ENCODE measurements at regions not wholly inside any gene's neighbourhood (a gene's known extent, or its start where the extent isn't known, plus 50 kb on each side); places are given as distances from the start of the nearest gene placed in this dataset.

DNA sequence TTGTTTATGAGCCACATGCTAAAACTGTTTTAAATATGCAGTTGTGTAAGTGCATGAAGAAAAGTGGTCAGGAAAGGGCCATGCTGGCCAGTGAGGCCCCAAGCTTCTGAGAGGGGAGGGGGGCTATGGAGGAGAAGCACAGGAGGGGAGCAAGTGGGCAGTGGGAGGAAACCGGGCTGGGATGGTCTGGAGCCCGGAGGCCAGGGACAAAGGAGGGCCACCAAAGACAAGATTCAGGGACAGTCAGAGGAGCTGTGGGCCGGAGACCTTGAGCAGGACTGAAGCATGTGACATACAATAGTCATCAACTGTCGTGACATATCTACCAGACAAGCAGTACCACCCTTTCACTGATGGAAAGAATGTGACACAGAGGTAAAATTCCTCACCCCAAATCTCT lies 333.2 kb upstream of the IRX1 start:
- no peaks in the 10 kb centered on the region for H3K27me3 ChIP-seq (replicated peaks)
- no peak for DNase-seq
- H3K4me3 ChIP-seq (ENCODE audit: low read depth, low read length) = no peak overlapping the region
- H3K27ac ChIP-seq = no peak overlapping the region
- no peaks in the 10 kb centered on the region for H3K36me3 ChIP-seq (replicated peaks)
- TF ChIP-seq, protein P1, sequence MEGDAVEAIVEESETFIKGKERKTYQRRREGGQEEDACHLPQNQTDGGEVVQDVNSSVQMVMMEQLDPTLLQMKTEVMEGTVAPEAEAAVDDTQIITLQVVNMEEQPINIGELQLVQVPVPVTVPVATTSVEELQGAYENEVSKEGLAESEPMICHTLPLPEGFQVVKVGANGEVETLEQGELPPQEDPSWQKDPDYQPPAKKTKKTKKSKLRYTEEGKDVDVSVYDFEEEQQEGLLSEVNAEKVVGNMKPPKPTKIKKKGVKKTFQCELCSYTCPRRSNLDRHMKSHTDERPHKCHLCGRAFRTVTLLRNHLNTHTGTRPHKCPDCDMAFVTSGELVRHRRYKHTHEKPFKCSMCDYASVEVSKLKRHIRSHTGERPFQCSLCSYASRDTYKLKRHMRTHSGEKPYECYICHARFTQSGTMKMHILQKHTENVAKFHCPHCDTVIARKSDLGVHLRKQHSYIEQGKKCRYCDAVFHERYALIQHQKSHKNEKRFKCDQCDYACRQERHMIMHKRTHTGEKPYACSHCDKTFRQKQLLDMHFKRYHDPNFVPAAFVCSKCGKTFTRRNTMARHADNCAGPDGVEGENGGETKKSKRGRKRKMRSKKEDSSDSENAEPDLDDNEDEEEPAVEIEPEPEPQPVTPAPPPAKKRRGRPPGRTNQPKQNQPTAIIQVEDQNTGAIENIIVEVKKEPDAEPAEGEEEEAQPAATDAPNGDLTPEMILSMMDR (IDR thresholded peaks at IDR 0.05; ENCODE audit: low read depth, low read length, missing control alignments) = no peak
- in situ Hi-C loops (cut with HindIII; ENCODE audit: low pct_ligation_motif_present, low sequenced_read_pairs) = no loop called here

DNA sequence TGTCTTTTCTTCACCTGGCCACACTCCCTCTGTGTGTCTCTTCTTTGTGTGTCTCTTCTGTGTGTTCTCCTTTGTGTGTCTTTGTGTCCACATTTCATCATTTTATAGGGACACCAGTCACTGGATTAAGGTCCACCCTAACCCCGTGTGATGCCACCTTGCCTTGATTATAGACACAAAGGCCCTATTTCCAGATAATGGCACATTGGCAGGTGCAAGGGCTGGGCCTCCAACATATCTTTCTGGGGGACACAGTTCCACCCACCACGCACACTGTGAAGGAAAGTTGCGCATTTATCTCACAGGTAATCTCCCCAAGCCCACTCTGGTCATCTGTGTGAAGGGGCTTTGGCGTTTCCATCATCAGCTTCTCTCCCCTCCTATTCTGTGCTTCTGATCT lies 334.6 kb upstream of the IRX1 start:
- in situ Hi-C loops (cut with HindIII; ENCODE audit: low pct_ligation_motif_present, low sequenced_read_pairs) = no loop called here
- H3K4me3 ChIP-seq (ENCODE audit: low read depth, low read length) = no peak overlapping the region
- no peaks in the 10 kb centered on the region for H3K27me3 ChIP-seq (replicated peaks)
- no peak for DNase-seq
- H3K36me3 ChIP-seq (replicated peaks) = no peaks in the 10 kb centered on the region
- no peak overlapping the region for H3K27ac ChIP-seq
- TF ChIP-seq, protein P1 (IDR thresholded peaks at IDR 0.05; ENCODE audit: low read depth, low read length, missing control alignments) = no peak

DNA sequence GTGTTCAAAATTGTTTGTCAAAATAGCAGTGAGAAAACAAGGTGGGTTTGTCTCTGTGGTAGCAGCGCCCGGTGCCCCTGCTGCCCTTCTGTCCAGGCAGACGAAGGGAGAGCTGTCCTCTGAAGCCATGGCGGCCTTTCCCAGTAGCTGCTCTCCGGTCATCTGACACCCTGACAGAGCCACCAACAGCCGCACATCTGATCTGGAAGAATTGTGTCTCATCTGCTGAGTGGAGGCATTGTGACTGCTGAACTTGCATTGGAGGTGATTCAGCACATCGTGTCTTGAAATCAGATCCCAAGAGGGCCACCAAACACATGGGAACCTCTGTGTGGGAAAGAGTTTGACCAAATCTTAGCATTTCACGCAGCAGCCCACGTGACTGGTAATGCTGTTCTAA lies 337.6 kb upstream of the IRX1 start:
- in situ Hi-C loops (cut with HindIII; ENCODE audit: low pct_ligation_motif_present, low sequenced_read_pairs) = no loop called here
- Histone ChIP-seq H3K36me3 (replicated peaks) (no peaks in the 10 kb centered on the region), H3K4me3 (ENCODE audit: low read depth, low read length) (no peak overlapping the region), H3K27ac (no peak overlapping the region), H3K27me3 (replicated peaks) (no peaks in the 10 kb centered on the region)
- no peak for DNase-seq
- TF ChIP-seq, protein P1 (IDR thresholded peaks at IDR 0.05; ENCODE audit: low read depth, low read length, missing control alignments) = no peak

DNA sequence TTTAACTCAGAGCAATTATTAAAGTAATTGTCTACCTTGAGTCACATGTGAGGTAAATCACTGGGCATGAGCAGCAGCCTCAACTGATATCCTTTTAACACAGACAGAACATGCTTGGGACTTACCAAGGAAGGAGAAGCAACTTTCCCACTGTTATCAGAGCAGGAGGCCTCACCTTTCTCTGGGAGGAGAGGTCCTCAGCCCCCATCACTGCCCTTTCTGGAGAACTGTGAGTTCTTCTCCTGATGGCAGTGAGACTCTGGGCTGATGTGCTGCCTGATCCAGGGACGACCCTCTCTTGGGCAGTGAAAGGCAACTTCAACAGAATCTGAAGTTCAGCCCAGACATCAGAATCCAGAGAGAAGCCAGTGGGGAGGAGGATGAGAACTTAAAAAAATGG lies 343.4 kb upstream of the IRX1 start:
- TF ChIP-seq, protein P1 (IDR thresholded peaks at IDR 0.05; ENCODE audit: low read depth, low read length, missing control alignments) = no peak
- Histone ChIP-seq H3K4me3 (ENCODE audit: low read depth, low read length) (no peak overlapping the region), H3K27ac (no peak overlapping the region), H3K27me3 (replicated peaks) (no peaks in the 10 kb centered on the region), H3K36me3 (replicated peaks) (no peaks in the 10 kb centered on the region)
- in situ Hi-C loops (cut with HindIII; ENCODE audit: low pct_ligation_motif_present, low sequenced_read_pairs) = no loop called here
- DNase-seq = no peak

DNA sequence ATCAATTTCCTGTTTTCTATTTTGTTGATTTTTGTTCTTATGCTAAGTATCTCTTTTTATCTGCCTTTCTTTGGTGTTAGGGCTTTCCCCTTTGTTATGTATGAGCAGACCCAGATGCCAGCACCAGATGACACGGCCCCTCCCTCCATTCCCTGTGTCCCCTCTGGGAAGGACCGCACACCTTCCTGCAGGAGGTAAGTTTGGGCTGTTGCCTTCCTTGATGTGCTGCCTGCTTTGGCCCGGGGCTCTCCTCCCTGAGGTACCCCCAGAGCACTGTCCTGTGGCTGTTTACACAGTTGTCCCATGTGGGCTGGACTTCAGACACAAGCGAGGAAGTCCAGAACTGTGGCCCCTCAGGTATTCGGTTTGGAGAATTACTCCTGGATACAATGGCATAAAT lies 343.8 kb upstream of the IRX1 start:
- in situ Hi-C loops (cut with HindIII; ENCODE audit: low pct_ligation_motif_present, low sequenced_read_pairs) = no loop called here
- TF ChIP-seq, protein P1 (IDR thresholded peaks at IDR 0.05; ENCODE audit: low read depth, low read length, missing control alignments) = no peak
- no peak for DNase-seq

DNA sequence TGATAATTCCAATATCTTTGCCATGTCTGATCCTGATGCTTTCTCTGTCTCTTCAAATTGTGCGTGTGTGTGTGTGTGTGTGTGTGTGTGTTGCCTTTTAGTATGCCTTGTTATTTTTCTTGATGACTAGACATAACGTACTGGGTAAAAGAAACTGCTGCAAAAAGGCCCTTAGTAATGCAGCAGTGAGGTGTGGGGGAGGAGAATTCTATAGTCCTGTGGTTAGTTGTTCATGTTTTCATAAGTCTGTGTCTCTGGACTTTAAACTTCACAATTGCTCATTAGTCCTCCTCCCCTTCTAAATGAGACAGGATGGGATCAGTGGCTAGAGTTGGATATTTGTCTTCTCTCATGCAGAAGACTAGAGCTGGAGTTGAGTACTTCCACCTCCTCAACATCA lies 346.2 kb upstream of the IRX1 start:
- Histone ChIP-seq H3K27ac (no peak overlapping the region), H3K36me3 (replicated peaks) (no peaks in the 10 kb centered on the region), H3K4me3 (ENCODE audit: low read depth, low read length) (no peak overlapping the region), H3K27me3 (replicated peaks) (no peaks in the 10 kb centered on the region)
- in situ Hi-C loops (cut with HindIII; ENCODE audit: low pct_ligation_motif_present, low sequenced_read_pairs) = no loop called here
- TF ChIP-seq, protein P1 (IDR thresholded peaks at IDR 0.05; ENCODE audit: low read depth, low read length, missing control alignments) = no peak
- no peak for DNase-seq

More for the DNA sequence above, 343.8 kb upstream of the IRX1 start:
- Histone ChIP-seq H3K27me3 (replicated peaks) (no peaks in the 10 kb centered on the region), H3K4me3 (ENCODE audit: low read depth, low read length) (no peak overlapping the region), H3K36me3 (replicated peaks) (no peaks in the 10 kb centered on the region), H3K27ac (no peak overlapping the region)
